NCI-H2196 treated with DMSO at 0.1 percent for 48 hours (cell line): ENCODE measurements at regions not wholly inside any gene's neighbourhood (a gene's known extent, or its start where the extent isn't known, plus 50 kb on each side); places are given as distances from the start of the nearest gene placed in this dataset.

Experiments
- DNase-seq: peaks from one replicate; lab custom pipeline; 2025; ENCODE audit not compliant: unreplicated experiment; lab: John Stamatoyannopoulos, UW

DNA sequence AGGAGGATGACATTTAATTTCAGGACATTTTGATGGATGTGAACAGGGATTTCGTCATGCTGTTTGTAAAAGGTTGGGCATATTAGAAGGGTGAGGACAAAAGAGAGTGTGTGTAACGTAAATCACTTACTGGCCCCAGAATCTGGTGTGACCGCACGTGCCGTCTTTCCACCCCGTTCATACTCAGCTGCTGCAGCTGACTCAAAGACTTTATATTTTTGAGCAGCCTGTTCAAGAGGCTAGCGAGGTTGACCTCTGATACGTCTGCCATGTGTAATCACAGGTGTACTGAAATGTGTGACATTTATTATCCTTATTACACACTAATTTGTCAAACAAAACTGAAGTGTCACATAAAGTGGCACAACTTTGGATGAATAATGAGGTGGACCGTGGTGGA, 66.5 kb upstream of the ERRFI1 start:
- DNase-seq: no peak

DNA sequence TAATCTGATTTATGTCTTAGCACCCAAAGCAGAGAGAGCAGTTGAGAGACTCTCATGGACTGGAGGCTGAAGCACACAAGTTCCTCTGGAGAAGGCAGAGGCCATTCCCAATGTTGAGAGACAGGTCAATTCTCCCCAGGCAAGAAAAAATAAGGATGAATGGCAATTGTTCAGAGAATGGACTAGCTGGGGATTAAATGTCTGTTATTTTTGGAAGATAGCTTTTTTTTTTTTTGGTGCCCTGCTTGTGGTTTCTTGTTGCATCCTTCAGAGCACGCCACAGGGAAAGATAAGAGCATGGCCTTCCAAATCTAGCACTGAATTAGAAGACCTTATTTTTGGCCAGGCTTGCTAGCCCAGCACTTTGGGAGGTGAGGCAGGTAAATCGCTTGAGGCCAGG, 65.6 kb upstream of the ERRFI1 start:
- no peak for DNase-seq

DNA sequence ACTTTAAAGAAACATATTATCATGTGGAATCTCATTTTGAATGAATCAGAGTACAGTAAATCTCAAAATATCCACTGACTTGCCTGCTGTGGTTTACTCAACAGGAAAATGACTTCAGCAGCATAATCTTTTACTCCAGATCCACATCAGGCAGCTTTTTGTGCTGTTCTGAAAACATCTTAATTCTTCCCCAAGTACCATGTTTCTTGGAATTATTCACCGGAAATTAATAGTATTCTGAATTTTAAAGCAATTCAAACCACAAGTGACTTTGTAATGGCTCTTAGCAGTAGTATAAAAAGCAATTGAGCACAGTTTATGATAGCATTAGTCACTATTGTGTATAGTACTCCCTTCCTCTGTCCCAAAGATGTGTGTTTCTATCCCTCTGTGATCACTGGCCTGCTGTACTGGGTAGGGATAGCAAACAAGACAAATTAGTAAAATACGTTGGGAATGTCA, 64.2 kb upstream of the ERRFI1 start:
- DNase-seq: no peak

DNA sequence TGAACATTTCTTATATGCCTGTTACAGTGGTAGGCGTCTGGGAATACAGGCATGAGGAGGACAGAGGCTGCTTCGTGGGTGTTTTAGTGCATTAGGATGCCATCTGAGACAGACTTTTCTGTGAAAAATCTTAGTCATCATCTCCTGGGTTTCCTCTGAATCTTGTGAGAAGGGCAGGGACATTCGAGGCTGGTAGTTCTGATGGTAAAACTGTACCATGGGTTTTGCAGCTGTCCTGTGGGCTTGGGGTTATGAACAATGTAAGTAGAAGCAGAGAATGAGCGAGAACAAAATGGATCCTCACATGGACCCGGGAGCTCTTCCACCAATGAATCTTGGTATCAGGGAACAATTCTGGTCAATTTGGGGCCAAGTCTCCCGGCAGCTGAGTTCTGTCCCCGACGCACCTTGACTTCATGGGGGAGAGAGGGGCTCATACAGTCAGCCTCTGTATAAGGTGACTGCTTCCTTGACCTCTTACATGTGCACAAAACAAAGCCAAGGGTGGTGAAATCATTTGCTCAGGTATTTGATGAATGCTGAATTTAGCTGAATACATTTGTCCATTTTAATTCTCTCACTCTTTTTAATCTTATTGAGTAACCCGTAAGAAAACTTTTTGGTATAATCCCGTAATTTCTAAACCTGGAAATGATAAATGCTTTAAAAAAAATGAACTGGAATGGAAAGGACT, 63.6 kb upstream of the ERRFI1 start:
- no peak for DNase-seq

DNA sequence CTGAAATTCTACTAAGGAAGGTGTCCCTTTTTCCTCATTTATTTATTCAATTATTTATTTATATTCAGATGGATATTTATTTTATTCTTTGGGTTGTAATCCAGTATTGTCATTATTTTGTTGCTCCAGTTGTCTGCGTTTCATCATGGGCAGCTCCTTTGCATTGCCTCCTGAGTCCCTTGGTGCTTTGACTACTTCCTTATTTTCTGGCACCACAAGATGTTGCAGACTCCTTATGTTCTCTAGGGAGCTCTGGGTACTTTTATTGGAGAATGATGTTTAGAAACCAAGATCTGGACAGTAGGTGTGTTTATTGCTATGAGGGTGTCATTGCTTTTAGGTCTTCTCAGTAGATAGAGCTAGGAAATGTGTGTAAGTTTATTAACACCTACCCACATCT, 59.9 kb upstream of the ERRFI1 start:
- no peak for DNase-seq

DNA sequence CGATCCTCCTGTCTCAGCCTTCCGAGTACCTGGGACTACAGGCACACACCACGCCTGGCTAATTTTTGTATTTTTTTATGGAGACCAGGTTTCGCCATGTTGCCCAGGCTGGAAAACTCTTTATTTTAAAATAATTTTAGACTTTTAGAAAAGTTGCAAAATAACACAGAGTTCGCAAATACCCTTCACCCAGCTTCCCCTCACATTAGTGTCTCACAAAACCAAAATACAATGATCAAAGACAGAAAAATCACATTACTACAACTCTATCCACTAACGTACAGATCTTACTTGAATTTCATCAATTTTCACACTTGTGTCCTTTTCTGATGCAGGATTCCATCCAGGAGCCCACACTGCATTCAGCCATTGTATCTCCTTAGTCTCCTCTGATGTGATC, 58.8 kb upstream of the ERRFI1 start:
- DNase-seq: no peak

DNA sequence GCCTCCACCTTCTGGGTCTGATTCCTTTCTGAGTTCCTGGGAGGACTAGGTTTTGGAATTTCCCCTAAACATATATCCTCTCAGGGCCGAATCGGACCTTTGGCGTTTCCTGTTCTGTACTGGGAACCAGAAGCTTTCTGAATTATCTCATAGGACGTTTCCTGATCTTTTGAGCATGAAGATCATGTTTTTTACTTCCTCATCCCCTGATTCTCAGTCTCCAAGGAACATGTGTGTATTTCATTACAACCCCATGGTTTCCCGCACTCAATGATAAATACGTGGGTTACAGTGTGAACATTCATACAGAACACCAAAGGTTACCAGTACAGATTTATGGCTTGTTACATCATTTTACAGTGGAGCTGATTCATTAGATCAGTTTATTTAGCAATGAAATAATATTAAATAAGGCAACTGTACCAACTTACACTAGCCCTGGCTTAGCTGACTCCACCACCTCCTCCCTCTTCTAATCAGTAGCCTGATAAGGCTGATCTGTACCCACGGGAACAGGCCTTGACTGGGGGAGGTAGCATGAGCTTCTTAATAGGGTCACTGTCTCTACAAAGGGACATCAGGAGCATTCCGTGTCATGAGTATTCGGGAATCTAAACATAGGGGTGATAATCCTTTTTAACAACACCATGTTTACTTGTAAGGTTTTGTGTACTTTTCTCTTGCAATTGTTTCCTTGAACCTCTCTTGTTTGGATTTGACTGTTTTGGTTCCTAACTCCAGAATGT, 57.8 kb upstream of the ERRFI1 start:
- DNase-seq: no peak

DNA sequence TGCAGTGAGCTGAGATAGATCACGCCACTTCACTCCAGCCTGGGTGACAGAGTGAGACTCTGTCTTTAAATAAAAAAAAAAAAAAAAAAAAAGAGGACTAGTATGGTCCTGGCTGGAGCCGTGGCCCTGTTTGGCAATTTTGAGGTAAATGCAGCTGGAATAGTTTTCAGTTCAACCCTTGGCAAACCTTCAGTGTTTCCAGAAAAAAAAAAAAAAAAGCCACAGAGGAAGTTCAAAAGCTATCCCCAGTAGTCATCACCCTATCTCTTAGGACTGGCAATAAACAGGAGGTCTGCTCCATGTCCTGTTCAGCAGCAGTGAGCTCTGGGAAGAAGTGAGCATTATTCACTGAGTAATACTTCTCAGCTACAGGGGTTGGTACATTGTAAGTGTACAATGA, 56.8 kb upstream of the ERRFI1 start:
- DNase-seq: no peak

DNA sequence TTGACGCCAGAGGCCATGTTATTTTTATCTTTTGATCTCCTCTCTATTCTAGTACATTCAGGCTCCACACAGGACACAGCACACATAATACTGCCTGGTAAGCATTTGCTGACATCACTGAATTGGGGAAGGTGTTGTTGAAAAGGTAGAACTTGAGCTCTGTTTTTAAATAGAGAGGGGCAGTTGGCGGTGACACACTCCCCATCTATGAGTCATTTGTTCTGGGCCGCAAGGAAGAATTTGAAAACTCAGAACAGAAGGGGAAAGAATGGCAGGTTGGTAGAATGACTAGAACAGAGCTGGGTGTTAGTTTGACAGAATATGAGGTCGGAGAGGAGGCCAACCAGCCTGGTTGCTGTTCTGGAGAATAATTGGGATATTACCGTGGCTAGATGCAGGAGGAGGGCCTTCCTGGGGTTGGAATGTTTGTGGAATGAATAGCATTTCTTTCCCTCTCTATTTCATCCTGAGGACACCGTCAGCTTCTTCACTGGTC, 52.1 kb upstream of the ERRFI1 start:
- DNase-seq: no peak

DNA sequence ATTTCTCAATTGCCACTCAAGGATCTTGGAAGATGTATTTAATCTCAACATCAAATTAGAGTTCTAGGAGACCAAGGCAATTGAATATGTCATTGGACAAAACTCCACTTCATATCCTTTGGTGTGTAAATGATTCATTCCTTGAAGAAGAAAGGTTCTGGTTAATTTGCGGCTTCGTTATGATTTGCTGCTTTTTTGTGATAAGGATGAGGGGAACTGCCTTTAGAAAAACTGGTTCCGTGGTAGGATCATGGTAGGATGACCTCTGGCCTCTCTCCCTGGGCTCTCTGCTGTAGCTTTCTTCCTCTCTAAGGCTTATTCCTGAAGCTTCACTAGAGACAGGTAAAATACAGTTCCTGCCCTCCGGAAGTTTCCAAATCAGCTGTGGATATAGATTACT, 51.5 kb upstream of the ERRFI1 start:
- no peak for DNase-seq

DNA sequence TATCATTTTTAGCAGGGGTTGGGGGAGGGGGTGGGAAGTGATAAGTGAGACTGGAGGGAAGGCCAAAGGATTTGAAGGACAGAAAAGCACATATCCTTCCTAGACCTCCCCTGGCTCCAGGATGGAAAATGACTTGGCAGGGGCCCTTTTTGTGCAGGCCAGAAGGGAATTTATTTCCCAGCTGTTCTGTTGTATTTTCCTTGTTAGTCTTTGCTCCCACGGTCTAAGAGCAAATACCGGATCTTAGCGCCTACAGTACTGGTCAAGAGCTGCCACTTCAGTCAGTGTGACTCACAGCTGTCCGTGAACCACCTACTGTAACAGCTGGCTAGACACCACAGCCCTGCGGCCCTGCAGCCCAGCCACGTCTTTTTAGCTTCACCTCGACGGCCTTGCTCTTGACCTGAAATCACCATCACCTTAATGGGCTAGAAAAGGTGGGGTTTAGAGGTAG, 51.0 kb upstream of the ERRFI1 start:
- DNase-seq: peak; percentile 60

DNA sequence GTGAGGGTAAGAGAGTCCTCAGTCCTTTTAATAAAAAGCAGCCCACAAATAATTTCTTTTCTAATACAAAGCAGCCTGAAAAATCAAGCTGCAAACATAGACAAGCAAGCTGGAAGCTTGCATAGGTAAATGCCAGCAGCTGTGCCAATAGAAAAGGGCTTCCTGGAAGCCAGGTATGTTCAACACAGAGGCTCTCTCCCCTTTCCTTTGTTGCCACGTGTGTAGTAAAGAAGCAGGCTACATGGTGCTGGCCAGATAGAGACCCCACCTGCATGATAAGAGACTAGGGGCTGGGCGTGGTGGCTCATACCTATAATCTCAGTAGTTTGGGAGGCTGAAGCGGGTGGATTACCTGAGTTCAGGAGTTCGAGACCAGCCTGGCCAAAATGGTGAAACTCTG, 50.1 kb upstream of the ERRFI1 start:
- no peak for DNase-seq
